HEK293 (cell line): ENCODE measurements at regions not wholly inside any gene's neighbourhood (a gene's known extent, or its start where the extent isn't known, plus 50 kb on each side); places are given as distances from the start of the nearest gene placed in this dataset.

ENCODE experiments used
- CTCF ChIA-PET: fragments of 350-600 bp; formaldehyde crosslinking; extraction: SDS; loops from one replicate; lab custom pipeline; 2021; ENCODE audit warnings: antibody characterized with exemption; lab: Yijun Ruan, JAX
- POLR2A ChIA-PET: fragments of 300-600 bp; formaldehyde crosslinking; extraction: SDS; loops from one replicate; lab custom pipeline; 2020; ENCODE audit warnings: antibody characterized with exemption, inconsistent platforms; lab: Yijun Ruan, JAX
- H3K27ac ChIP-seq: fragments of 200-500 bp; sonication (Bioruptor generic); 2 replicates; pipeline ENCODE4 v1.5.1; 2014; ENCODE audit warnings: low read depth, low read length, control low read depth, inconsistent platforms; ENCODE audit errors: extremely low read depth
- H3K36me3 ChIP-seq, 2 experiments: fragments of 200-500 bp in 1 of 2; sonication (Bioruptor generic) in 1 of 2; 1 replicate in 1 of 2; 2 replicates in 1 of 2; pipeline ENCODE4 v1.5.1; 2014 to 2017; ENCODE audit warnings: inconsistent platforms in 2 of 2, low read length in 2 of 2; ENCODE audit not compliant: control insufficient read depth in 2 of 2, insufficient read depth in 1 of 2
- H3K4me1 ChIP-seq: fragments of 200-500 bp; sonication (Bioruptor generic); 2 replicates; pipeline ENCODE4 v1.5.1; 2014; ENCODE audit warnings: mild to moderate bottlenecking, low read length, inconsistent platforms; ENCODE audit not compliant: control insufficient read depth, insufficient read depth
- H3K4me3 ChIP-seq: 2 replicates; pipeline ENCODE4 v1.5.1; 2011; ENCODE audit warnings: low read depth, mild to moderate bottlenecking, control low read depth, low read length, moderate library complexity
- H3K9me3 ChIP-seq: fragments of 200-500 bp; sonication (Bioruptor generic); 2 replicates; pipeline ENCODE4 v1.5.1; 2014; ENCODE audit warnings: low read depth, low read length, inconsistent platforms; ENCODE audit not compliant: control insufficient read depth, insufficient read depth
- BCL11B ChIP-seq: fragments of 450-650 bp; formaldehyde crosslinking; IDR thresholded peaks from 2 replicates; pipeline ENCODE4 v1.5.1; 2016; ENCODE audit warnings: low read depth, missing biosample characterization, missing genetic modification characterization
- ZNF302 ChIP-seq: fragments of 450-650 bp; formaldehyde crosslinking; IDR thresholded peaks from 2 replicates; pipeline ENCODE4 v1.5.1; 2016; ENCODE audit warnings: missing biosample characterization, missing genetic modification characterization, low read depth
- ZNF423 ChIP-seq: fragments of 450-650 bp; formaldehyde crosslinking; IDR thresholded peaks from 2 replicates; pipeline ENCODE4 v1.5.1; 2016; ENCODE audit warnings: missing biosample characterization, missing genetic modification characterization
- ZNF521 ChIP-seq: fragments of 450-650 bp; formaldehyde crosslinking; IDR thresholded peaks from 2 replicates; pipeline ENCODE4 v1.5.1; 2017; ENCODE audit warnings: missing biosample characterization, mild to moderate bottlenecking, missing genetic modification characterization
- ZNF747 ChIP-seq: fragments of 450-650 bp; formaldehyde crosslinking; IDR thresholded peaks from 2 replicates; pipeline ENCODE4 v1.5.1; 2016; ENCODE audit warnings: missing biosample characterization, missing genetic modification characterization
- ZNF791 ChIP-seq: fragments of 450-650 bp; formaldehyde crosslinking; IDR thresholded peaks from 2 replicates; pipeline ENCODE4 v1.5.1; 2016; ENCODE audit warnings: missing biosample characterization, missing genetic modification characterization
- TF ChIP-seq, protein P1 (sequence below): fragments of 450-650 bp; formaldehyde crosslinking; IDR thresholded peaks from 2 replicates; pipeline ENCODE4 v1.5.1; 2016; ENCODE audit warnings: missing biosample characterization, missing genetic modification characterization
- TF ChIP-seq, protein P2 (sequence below): fragments of 450-650 bp; formaldehyde crosslinking; IDR thresholded peaks from 2 replicates; pipeline ENCODE4 v1.5.1; 2016; ENCODE audit warnings: missing biosample characterization, missing genetic modification characterization
- TF ChIP-seq, protein P3 (sequence below): fragments of 450-650 bp; formaldehyde crosslinking; IDR thresholded peaks from 2 replicates; pipeline ENCODE4 v1.5.1; 2017; ENCODE audit warnings: missing biosample characterization, mild to moderate bottlenecking, missing genetic modification characterization, moderate library complexity
- TF ChIP-seq, protein P4 (sequence below): fragments of 450-650 bp; formaldehyde crosslinking; IDR thresholded peaks from 2 replicates; pipeline ENCODE4 v1.5.1; 2017; ENCODE audit warnings: missing biosample characterization, missing genetic modification characterization

DNA sequence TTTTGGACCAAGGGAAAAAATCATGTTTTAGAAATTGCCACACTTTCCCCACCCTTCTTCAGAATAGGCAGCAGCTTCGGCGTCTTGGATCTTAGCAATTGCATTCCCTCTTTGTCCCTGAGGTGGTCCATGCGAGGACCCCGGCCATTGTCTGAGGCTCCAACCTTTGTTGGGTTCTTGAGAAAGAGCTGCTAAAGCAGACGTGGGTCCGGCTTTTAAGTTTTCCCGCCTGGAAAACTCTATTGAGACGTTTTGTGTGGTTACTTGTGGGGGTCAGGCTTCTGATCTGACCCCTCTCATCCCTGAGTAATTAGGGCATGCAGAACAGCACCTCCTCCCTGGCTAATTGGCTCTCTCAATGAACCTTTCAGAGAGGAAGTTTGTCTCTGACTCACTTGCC lies 509.6 kb upstream of the TNC start:
- ChIA-PET CTCF (interaction anchor here (0.9 kb wide), 1 partner anchor 34 kb away, joined by 3 read pairs; no protein-coding TSS in a partner anchor), POLR2A (no interaction called here)
- Histone ChIP-seq H3K4me1 (no peaks in the 10 kb centered on the region), H3K4me3 (no peak overlapping the region), H3K36me3 (no peaks in the 10 kb centered on the region), H3K27ac (no peak overlapping the region), H3K9me3 (no peaks in the 10 kb centered on the region)
- TF ChIP-seq, protein P1, sequence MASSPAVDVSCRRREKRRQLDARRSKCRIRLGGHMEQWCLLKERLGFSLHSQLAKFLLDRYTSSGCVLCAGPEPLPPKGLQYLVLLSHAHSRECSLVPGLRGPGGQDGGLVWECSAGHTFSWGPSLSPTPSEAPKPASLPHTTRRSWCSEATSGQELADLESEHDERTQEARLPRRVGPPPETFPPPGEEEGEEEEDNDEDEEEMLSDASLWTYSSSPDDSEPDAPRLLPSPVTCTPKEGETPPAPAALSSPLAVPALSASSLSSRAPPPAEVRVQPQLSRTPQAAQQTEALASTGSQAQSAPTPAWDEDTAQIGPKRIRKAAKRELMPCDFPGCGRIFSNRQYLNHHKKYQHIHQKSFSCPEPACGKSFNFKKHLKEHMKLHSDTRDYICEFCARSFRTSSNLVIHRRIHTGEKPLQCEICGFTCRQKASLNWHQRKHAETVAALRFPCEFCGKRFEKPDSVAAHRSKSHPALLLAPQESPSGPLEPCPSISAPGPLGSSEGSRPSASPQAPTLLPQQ (tag by site-specific recombination), result no peak
- TF ChIP-seq, protein P2, sequence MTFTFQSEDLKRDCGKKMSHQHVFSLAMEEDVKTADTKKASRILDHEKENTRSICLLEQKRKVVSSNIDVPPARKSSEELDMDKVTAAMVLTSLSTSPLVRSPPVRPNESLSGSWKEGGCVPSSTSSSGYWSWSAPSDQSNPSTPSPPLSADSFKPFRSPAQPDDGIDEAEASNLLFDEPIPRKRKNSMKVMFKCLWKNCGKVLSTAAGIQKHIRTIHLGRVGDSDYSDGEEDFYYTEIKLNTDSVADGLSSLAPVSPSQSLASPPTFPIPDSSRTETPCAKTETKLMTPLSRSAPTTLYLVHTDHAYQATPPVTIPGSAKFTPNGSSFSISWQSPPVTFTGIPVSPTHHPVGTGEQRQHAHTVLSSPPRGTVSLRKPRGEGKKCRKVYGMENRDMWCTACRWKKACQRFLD (tag by site-specific recombination), result no peak
- TF ChIP-seq ZNF423 (tag by site-specific recombination) (no peak), ZNF791 (tag by site-specific recombination) (no peak), ZNF747 (no peak)
- TF ChIP-seq, protein P3, sequence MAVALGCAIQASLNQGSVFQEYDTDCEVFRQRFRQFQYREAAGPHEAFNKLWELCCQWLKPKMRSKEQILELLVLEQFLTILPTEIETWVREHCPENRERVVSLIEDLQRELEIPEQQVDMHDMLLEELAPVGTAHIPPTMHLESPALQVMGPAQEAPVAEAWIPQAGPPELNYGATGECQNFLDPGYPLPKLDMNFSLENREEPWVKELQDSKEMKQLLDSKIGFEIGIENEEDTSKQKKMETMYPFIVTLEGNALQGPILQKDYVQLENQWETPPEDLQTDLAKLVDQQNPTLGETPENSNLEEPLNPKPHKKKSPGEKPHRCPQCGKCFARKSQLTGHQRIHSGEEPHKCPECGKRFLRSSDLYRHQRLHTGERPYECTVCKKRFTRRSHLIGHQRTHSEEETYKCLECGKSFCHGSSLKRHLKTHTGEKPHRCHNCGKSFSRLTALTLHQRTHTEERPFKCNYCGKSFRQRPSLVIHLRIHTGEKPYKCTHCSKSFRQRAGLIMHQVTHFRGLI (tag by site-specific recombination), result no peak

DNA sequence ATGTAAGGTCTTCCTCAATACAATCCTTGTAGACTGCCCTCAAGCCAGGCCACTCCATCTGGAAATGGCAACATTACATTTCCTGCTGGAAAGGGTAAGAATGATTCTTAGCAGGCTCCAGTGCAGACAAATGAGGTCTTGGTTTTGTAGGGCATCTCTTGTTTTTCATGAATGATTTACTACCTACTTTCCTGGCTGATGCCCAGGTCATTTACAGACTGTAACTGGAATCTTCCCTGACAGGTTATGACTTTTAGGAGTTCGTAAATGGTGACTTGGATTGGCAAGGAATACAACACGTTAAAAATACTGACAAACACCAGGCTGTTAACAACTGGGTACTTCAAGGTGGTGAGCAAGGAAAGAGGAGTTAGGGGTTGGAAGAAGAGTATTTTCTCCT lies 510.5 kb upstream of the TNC start:
- CTCF ChIA-PET, result no interaction called here
- no peaks in the 10 kb centered on the region for H3K4me1 ChIP-seq

DNA sequence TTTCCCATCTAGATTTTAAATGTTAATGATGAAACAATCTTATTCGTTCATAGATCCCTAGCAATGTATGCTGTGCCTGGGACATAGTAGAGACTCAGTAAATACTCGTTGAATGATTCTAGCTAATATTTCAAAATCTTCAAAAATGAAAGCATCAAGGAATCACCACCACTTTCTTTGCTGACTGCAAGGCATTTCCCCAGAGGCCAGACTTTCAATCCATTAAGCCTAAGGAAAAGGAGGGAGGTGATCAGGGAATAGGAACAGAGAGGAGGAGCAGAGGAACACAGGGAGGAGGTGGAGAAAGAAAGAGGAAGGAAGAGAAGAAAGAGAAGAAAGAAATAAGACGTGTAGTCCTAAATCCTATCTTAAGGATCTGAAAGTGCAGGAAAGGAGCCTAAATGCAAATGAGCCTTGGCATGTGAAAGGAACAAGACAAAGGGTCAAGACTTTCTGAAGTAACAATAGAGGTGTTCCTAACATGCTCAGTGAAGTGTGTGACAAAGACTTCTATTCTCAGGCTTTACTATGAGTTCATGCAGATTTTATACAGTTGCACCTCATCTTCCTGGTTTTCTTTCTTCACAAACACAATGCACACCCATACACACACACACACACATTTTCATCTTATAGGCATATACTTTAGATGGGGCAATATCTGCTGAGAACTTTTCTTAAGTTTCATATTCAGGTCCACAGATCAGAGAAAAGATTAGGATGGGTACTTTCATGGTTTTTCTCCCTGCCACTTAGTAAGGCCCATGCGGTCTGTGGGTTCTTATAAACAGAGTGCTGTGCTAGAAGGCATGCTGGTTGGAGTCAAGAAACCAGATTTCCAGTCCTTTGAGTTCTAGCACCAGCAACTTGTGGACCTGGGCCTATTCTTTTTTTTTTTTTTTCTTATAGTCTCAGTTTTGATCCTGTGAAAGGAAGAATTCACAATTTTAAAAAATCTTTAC lies 512.2 kb upstream of the TNC start:
- POLR2A ChIA-PET, result no interaction called here
- H3K36me3 ChIP-seq, result no peaks in the 10 kb centered on the region
- CTCF ChIA-PET, result no interaction called here
- H3K4me1 ChIP-seq, result no peaks in the 10 kb centered on the region
- H3K27ac ChIP-seq, result no peak overlapping the region
- no peak for TF ChIP-seq ZNF521
- no peak for TF ChIP-seq ZNF302
- H3K9me3 ChIP-seq, result no peaks in the 10 kb centered on the region
- H3K4me3 ChIP-seq, result no peak overlapping the region

More for the DNA sequence above, 510.5 kb upstream of the TNC start:
- TF ChIP-seq BCL11B, result no peak
- TF ChIP-seq, protein P4, sequence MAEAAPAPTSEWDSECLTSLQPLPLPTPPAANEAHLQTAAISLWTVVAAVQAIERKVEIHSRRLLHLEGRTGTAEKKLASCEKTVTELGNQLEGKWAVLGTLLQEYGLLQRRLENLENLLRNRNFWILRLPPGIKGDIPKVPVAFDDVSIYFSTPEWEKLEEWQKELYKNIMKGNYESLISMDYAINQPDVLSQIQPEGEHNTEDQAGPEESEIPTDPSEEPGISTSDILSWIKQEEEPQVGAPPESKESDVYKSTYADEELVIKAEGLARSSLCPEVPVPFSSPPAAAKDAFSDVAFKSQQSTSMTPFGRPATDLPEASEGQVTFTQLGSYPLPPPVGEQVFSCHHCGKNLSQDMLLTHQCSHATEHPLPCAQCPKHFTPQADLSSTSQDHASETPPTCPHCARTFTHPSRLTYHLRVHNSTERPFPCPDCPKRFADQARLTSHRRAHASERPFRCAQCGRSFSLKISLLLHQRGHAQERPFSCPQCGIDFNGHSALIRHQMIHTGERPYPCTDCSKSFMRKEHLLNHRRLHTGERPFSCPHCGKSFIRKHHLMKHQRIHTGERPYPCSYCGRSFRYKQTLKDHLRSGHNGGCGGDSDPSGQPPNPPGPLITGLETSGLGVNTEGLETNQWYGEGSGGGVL, result no peak
- TF ChIP-seq, protein P2 (tag by site-specific recombination), result no peak
- no peak overlapping the region for H3K27ac ChIP-seq
- POLR2A ChIA-PET, result no interaction called here
- no peaks in the 10 kb centered on the region for H3K9me3 ChIP-seq
- H3K4me3 ChIP-seq, result no peak overlapping the region
- H3K36me3 ChIP-seq, result no peaks in the 10 kb centered on the region
